Activated CD4-positive, alpha-beta memory T cell treated with anti-CD3 and anti-CD28 coated beads, Interleukin-2, amount 10 ng/mL, durations not matched to agents 7 days and 5 days (primary cell): ENCODE measurements at regions not wholly inside any gene's neighbourhood (a gene's known extent, or its start where the extent isn't known, plus 50 kb on each side); places are given as distances from the start of the nearest gene placed in this dataset.

Experiments
- CTCF ChIA-PET: fragments of 350-600 bp; sonication (Branson Sonifier 250); formaldehyde crosslinking; loops from one replicate; lab custom pipeline; 2021; ENCODE audit warnings: antibody characterized with exemption, inconsistent platforms; lab: Charles Lee
- POLR2A ChIA-PET: fragments of 350-600 bp; sonication (Branson Sonifier 250); formaldehyde crosslinking; loops from one replicate; lab custom pipeline; 2021; ENCODE audit warnings: antibody characterized with exemption; lab: Charles Lee
- DNase-seq: peaks from one replicate; pipeline ENCODE4 v3.0.0-alpha.2; 2020
- H3K27ac Mint-ChIP-seq: one replicate; pipeline ENCODE4 v1.8.0; 2021; ENCODE audit warnings: mild to moderate bottlenecking, mixed read lengths
- H3K27me3 Mint-ChIP-seq: one replicate; pipeline ENCODE4 v1.8.0; 2021; ENCODE audit warnings: mixed read lengths
- H3K36me3 Mint-ChIP-seq: one replicate; pipeline ENCODE4 v1.8.0; 2021; ENCODE audit warnings: low read depth, mixed read lengths
- H3K4me1 Mint-ChIP-seq: one replicate; pipeline ENCODE4 v1.8.0; 2021; ENCODE audit warnings: mixed read lengths
- H3K4me3 Mint-ChIP-seq: one replicate; pipeline ENCODE4 v1.8.0; 2021; ENCODE audit warnings: mild to moderate bottlenecking, mixed read lengths
- H3K9me3 Mint-ChIP-seq: one replicate; pipeline ENCODE4 v1.8.0; 2021; ENCODE audit warnings: mixed read lengths

GRCh38 chr2:83784315-83784714 is 674.8 kb downstream of the SUCLG1 start:
- Mint-ChIP-seq H3K9me3 (no peaks in the 10 kb centered on the region), H3K27ac (no peak overlapping the region), H3K36me3 (no peaks in the 10 kb centered on the region), H3K4me1 (no peaks in the 10 kb centered on the region), H3K27me3 (no peaks in the 10 kb centered on the region), H3K4me3 (no peak overlapping the region)
- ChIA-PET POLR2A (no interaction called here), CTCF (no interaction called here)
- DNase-seq = no peak

- no peaks in the 10 kb centered on the region for H3K4me1 Mint-ChIP-seq
- H3K9me3 Mint-ChIP-seq = no peaks in the 10 kb centered on the region
- ChIA-PET CTCF (no interaction called here), POLR2A (no interaction called here)
- no peak overlapping the region for H3K4me3 Mint-ChIP-seq
- no peaks in the 10 kb centered on the region for H3K36me3 Mint-ChIP-seq
- no peak overlapping the region for H3K27ac Mint-ChIP-seq
- H3K27me3 Mint-ChIP-seq = no peaks in the 10 kb centered on the region
- no peak for DNase-seq
These were observed 677.0 kb downstream of the SUCLG1 start for GRCh38 chr2:83782122-83782521.

- CTCF ChIA-PET = interaction anchor here (0.7 kb wide), 1 partner anchor 310 kb away, joined by 3 read pairs; no protein-coding TSS in a partner anchor
- Mint-ChIP-seq H3K4me1 (no peaks in the 10 kb centered on the region), H3K36me3 (no peaks in the 10 kb centered on the region), H3K27me3 (no peaks in the 10 kb centered on the region), H3K4me3 (no peak overlapping the region), H3K9me3 (peaks cover 17% of the 10 kb centered on the region), H3K27ac (no peak overlapping the region)
- POLR2A ChIA-PET = no interaction called here
- no peak for DNase-seq
These were observed 694.6 kb downstream of the SUCLG1 start for GRCh38 chr2:83764447-83765005.

- ChIA-PET CTCF (no interaction called here), POLR2A (no interaction called here)
- no peak for DNase-seq
- Mint-ChIP-seq H3K4me3 (no peak overlapping the region), H3K36me3 (no peaks in the 10 kb centered on the region), H3K9me3 (peaks cover 4% of the 10 kb centered on the region), H3K27ac (no peak overlapping the region), H3K4me1 (no peaks in the 10 kb centered on the region), H3K27me3 (no peaks in the 10 kb centered on the region)
These were observed 701.8 kb downstream of the SUCLG1 start for GRCh38 chr2:83757329-83757728.

- ChIA-PET CTCF (no interaction called here), POLR2A (no interaction called here)
- no peak for DNase-seq
- Mint-ChIP-seq H3K27ac (no peak overlapping the region), H3K4me3 (no peak overlapping the region), H3K4me1 (no peaks in the 10 kb centered on the region), H3K9me3 (peaks cover 4% of the 10 kb centered on the region), H3K27me3 (no peaks in the 10 kb centered on the region), H3K36me3 (no peaks in the 10 kb centered on the region)
These were observed 702.9 kb downstream of the SUCLG1 start for GRCh38 chr2:83756219-83756618.

- H3K27me3 Mint-ChIP-seq = no peaks in the 10 kb centered on the region
- H3K4me1 Mint-ChIP-seq = no peaks in the 10 kb centered on the region
- ChIA-PET POLR2A (no interaction called here), CTCF (no interaction called here)
- no peak for DNase-seq
- H3K4me3 Mint-ChIP-seq = no peak overlapping the region
- no peaks in the 10 kb centered on the region for H3K36me3 Mint-ChIP-seq
- no peak overlapping the region for H3K27ac Mint-ChIP-seq
- no peaks in the 10 kb centered on the region for H3K9me3 Mint-ChIP-seq
These were observed 711.9 kb downstream of the SUCLG1 start for GRCh38 chr2:83747141-83747540.

GRCh38 chr2:83744855-83745254 is 714.2 kb downstream of the SUCLG1 start:
- Mint-ChIP-seq H3K27me3 (no peaks in the 10 kb centered on the region), H3K36me3 (no peaks in the 10 kb centered on the region), H3K27ac (no peak overlapping the region), H3K9me3 (peaks cover 4% of the 10 kb centered on the region), H3K4me3 (no peak overlapping the region), H3K4me1 (no peaks in the 10 kb centered on the region)
- DNase-seq = no peak
- POLR2A ChIA-PET = no interaction called here
- CTCF ChIA-PET = no interaction called here

GRCh38 chr2:83742117-83742782 is 716.8 kb downstream of the SUCLG1 start:
- Mint-ChIP-seq H3K4me1 (no peaks in the 10 kb centered on the region), H3K36me3 (no peaks in the 10 kb centered on the region), H3K9me3 (peaks cover 6% of the 10 kb centered on the region), H3K27ac (no peak overlapping the region), H3K4me3 (no peak overlapping the region), H3K27me3 (no peaks in the 10 kb centered on the region)
- CTCF ChIA-PET = no interaction called here
- DNase-seq = no peak
- POLR2A ChIA-PET = no interaction called here

GRCh38 chr2:83730223-83730622 is 728.9 kb downstream of the SUCLG1 start:
- no peak overlapping the region for H3K27ac Mint-ChIP-seq
- CTCF ChIA-PET = no interaction called here
- no peak for DNase-seq
- H3K4me1 Mint-ChIP-seq = no peaks in the 10 kb centered on the region
- no peaks in the 10 kb centered on the region for H3K9me3 Mint-ChIP-seq
- H3K4me3 Mint-ChIP-seq = no peak overlapping the region
- H3K36me3 Mint-ChIP-seq = no peaks in the 10 kb centered on the region
- POLR2A ChIA-PET = no interaction called here
- no peaks in the 10 kb centered on the region for H3K27me3 Mint-ChIP-seq

GRCh38 chr2:83725735-83726134 is 733.3 kb downstream of the SUCLG1 start:
- POLR2A ChIA-PET = no interaction called here
- CTCF ChIA-PET = no interaction called here
- Mint-ChIP-seq H3K4me3 (no peak overlapping the region), H3K27me3 (no peaks in the 10 kb centered on the region), H3K27ac (no peak overlapping the region), H3K9me3 (no peaks in the 10 kb centered on the region), H3K36me3 (no peaks in the 10 kb centered on the region), H3K4me1 (no peaks in the 10 kb centered on the region)
- DNase-seq = no peak

GRCh38 chr2:83705146-83705545 is 753.9 kb downstream of the SUCLG1 start:
- Mint-ChIP-seq H3K27ac (no peak overlapping the region), H3K36me3 (no peaks in the 10 kb centered on the region), H3K27me3 (no peaks in the 10 kb centered on the region), H3K4me1 (no peaks in the 10 kb centered on the region), H3K4me3 (no peak overlapping the region), H3K9me3 (peaks cover 2% of the 10 kb centered on the region)
- no peak for DNase-seq
- CTCF ChIA-PET = interaction anchor here (1.7 kb wide), 1 partner anchor 18 kb away, joined by 3 read pairs; no protein-coding TSS in a partner anchor
- POLR2A ChIA-PET = no interaction called here

GRCh38 chr2:83703598-83703997 is 755.5 kb downstream of the SUCLG1 start:
- H3K36me3 Mint-ChIP-seq = no peaks in the 10 kb centered on the region
- H3K4me3 Mint-ChIP-seq = no peak overlapping the region
- DNase-seq = no peak
- ChIA-PET CTCF (interaction anchor here (1.7 kb wide), 1 partner anchor 19 kb away, joined by 3 read pairs; no protein-coding TSS in a partner anchor), POLR2A (no interaction called here)
- H3K27me3 Mint-ChIP-seq = no peaks in the 10 kb centered on the region
- no peaks in the 10 kb centered on the region for H3K4me1 Mint-ChIP-seq
- H3K9me3 Mint-ChIP-seq = peaks cover 2% of the 10 kb centered on the region
- H3K27ac Mint-ChIP-seq = no peak overlapping the region

GRCh38 chr2:83696838-83697237 is 762.2 kb downstream of the SUCLG1 start:
- Mint-ChIP-seq H3K36me3 (no peaks in the 10 kb centered on the region), H3K9me3 (peaks cover 5% of the 10 kb centered on the region), H3K27me3 (no peaks in the 10 kb centered on the region), H3K27ac (no peak overlapping the region), H3K4me1 (no peaks in the 10 kb centered on the region), H3K4me3 (no peak overlapping the region)
- DNase-seq = no peak
- ChIA-PET POLR2A (no interaction called here), CTCF (no interaction called here)

- CTCF ChIA-PET = no interaction called here
- no peaks in the 10 kb centered on the region for H3K4me1 Mint-ChIP-seq
- H3K27ac Mint-ChIP-seq = no peak overlapping the region
- H3K9me3 Mint-ChIP-seq = peaks cover 5% of the 10 kb centered on the region
- no peaks in the 10 kb centered on the region for H3K27me3 Mint-ChIP-seq
- H3K4me3 Mint-ChIP-seq = no peak overlapping the region
- no peak for DNase-seq
- no peaks in the 10 kb centered on the region for H3K36me3 Mint-ChIP-seq
- POLR2A ChIA-PET = no interaction called here
These were observed 763.5 kb downstream of the SUCLG1 start for GRCh38 chr2:83695530-83695929.
